ENCODE measurements at regions not wholly inside any gene's neighbourhood (a gene's known extent, or its start where the extent isn't known, plus 50 kb on each side); places are given as distances from the start of the nearest gene placed in this dataset.
"Not testable (repeated sequence)": the region's sequence is repeated elsewhere in the genome, so short reads cannot be mapped to it uniquely, and the experiment has no call there.

DNA sequence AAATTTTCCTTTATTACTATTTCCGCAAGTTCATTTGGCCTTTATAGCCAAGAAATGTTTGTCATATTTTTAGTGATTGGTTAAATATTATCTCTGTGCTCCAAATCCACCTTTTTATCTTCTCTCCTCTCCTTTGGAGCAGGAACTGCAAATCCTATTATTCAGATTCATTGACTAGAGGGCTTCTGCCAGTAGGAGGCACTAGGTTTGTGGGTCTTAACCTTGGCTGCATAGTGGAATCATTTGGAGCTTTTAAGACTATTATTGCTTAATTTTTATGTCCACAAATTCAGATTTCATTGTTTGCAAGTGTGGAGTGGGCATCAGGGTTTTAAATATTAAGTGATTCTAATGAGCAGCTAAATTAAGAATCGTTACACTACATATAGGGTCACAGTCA, 75.3 kb upstream of the SYT10 start:
- Histone ChIP-seq H3K4me2 (ENCODE audit: low read length) (no peak overlapping the region), H3K79me2 (ENCODE audit: insufficient read depth, low read length) (no peaks in the 10 kb centered on the region), H3K9ac (ENCODE audit: low read length) (no peak overlapping the region), H3K4me3 (ENCODE audit: insufficient read depth, low read depth, low read length) (no peak overlapping the region), H4K20me1 (ENCODE audit: insufficient read depth, low read length) (no peaks in the 10 kb centered on the region), H3K9me3 (ENCODE audit: insufficient read depth, low read depth, low read length) (peaks cover 4% of the 10 kb centered on the region), H3K27me3 (ENCODE audit: insufficient read depth, low read length) (no peaks in the 10 kb centered on the region), H3K4me1 (ENCODE audit: insufficient read depth, low read length) (no peaks in the 10 kb centered on the region), H3K27ac (ENCODE audit: low read depth, low read length) (no peak overlapping the region), H2AFZ (ENCODE audit: low read depth, low read length) (no peak overlapping the region), H3K36me3 (ENCODE audit: insufficient read depth, low read length) (no peaks in the 10 kb centered on the region)
- H3K4me3 Mint-ChIP-seq (ENCODE audit: unreplicated experiment), result no peak overlapping the region
- DNase-seq (ENCODE audit: low read depth) (no peak), FAIRE-seq (no peak)
- H3K27me3 Mint-ChIP-seq (ENCODE audit: low read depth, unreplicated experiment), result no peaks in the 10 kb centered on the region
- H3K27ac Mint-ChIP-seq (ENCODE audit: unreplicated experiment), result no peak overlapping the region
- H3K36me3 Mint-ChIP-seq (ENCODE audit: low read depth, unreplicated experiment), result no peaks in the 10 kb centered on the region
- no peaks in the 10 kb centered on the region for H3K4me1 Mint-ChIP-seq (ENCODE audit: low read depth, unreplicated experiment)
- H3K9me3 Mint-ChIP-seq (ENCODE audit: unreplicated experiment), result no peaks in the 10 kb centered on the region
- TF ChIP-seq EZH2 (IDR thresholded peaks at IDR 0.05; ENCODE audit: insufficient read depth, low read length), result no peak
- TF ChIP-seq, protein P1, sequence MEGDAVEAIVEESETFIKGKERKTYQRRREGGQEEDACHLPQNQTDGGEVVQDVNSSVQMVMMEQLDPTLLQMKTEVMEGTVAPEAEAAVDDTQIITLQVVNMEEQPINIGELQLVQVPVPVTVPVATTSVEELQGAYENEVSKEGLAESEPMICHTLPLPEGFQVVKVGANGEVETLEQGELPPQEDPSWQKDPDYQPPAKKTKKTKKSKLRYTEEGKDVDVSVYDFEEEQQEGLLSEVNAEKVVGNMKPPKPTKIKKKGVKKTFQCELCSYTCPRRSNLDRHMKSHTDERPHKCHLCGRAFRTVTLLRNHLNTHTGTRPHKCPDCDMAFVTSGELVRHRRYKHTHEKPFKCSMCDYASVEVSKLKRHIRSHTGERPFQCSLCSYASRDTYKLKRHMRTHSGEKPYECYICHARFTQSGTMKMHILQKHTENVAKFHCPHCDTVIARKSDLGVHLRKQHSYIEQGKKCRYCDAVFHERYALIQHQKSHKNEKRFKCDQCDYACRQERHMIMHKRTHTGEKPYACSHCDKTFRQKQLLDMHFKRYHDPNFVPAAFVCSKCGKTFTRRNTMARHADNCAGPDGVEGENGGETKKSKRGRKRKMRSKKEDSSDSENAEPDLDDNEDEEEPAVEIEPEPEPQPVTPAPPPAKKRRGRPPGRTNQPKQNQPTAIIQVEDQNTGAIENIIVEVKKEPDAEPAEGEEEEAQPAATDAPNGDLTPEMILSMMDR (IDR thresholded peaks at IDR 0.05; ENCODE audit: insufficient read depth, low read depth, low read length), result no peak

DNA sequence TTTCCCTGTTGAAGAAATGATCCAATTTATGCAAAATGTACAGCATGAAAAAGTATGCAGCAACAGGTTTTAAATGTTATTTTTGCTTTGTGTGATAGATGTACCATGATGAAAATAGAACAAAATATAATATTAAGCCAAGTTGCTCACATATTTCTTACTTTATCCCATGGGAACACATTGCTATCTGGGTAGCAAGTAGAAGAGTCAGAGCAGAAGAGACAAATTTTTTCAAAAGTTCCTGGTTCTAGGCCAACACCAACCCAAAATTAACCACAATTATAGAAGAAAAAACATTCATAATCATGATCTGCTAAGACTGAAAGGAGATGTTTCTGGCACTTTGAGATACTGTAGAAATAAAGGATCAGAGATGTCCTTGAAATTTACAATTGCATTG, 79.9 kb upstream of the SYT10 start:
- Histone ChIP-seq H3K27ac (ENCODE audit: low read depth, low read length) (no peak overlapping the region), H4K20me1 (ENCODE audit: insufficient read depth, low read length) (no peaks in the 10 kb centered on the region), H2AFZ (ENCODE audit: low read depth, low read length) (no peak overlapping the region)

DNA sequence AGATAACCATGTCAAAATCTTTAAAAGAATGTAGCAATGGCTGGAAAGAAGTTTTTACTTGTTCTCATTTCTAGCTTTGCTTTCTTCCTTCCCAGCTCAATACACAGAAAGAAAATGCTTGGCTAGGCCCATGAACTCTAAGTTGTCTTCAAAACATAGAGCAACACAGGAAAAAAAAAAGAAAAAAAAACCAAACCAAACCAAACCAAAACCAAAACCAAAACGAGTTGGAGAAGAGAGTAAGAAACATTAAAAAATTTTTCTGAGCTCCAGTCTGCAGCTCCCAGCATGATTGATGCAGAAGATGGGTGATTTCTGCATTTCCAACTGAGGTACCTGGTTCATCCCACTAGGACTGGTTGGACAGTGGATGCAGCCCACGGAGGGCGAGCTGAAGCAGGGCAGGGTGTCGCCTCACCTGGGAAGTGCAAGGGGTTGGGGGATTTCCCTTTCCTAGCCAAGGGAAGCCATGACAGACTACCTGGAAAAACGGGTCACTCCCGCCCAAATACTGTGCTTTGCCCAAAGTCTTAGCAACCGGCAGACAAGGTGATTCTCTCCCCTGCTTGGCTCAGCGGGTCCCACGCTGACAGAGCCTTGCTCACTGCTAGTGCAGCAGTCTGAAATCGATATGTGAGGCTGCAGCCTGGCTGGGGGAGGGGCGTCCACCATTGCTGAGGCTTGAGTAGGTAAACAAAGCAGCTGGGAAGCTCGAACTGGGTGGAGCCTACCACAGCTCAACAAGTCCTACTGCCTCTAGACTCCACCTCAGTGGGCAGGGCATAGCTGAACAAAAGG, 81.1 kb upstream of the SYT10 start:
- not testable (repeated sequence) for H3K27me3 Mint-ChIP-seq (ENCODE audit: low read depth, unreplicated experiment); H3K36me3 ChIP-seq (ENCODE audit: insufficient read depth, low read length); H3K9ac ChIP-seq (ENCODE audit: low read length); H3K4me1 Mint-ChIP-seq (ENCODE audit: low read depth, unreplicated experiment); H3K79me2 ChIP-seq (ENCODE audit: insufficient read depth, low read length); H3K27ac Mint-ChIP-seq (ENCODE audit: unreplicated experiment); DNase-seq (ENCODE audit: low read depth); H2AFZ ChIP-seq (ENCODE audit: low read depth, low read length); H4K20me1 ChIP-seq (ENCODE audit: insufficient read depth, low read length); H3K27ac ChIP-seq (ENCODE audit: low read depth, low read length); H3K9me3 Mint-ChIP-seq (ENCODE audit: unreplicated experiment); H3K4me3 ChIP-seq (ENCODE audit: insufficient read depth, low read depth, low read length); FAIRE-seq; H3K4me1 ChIP-seq (ENCODE audit: insufficient read depth, low read length); H3K4me3 Mint-ChIP-seq (ENCODE audit: unreplicated experiment); H3K27me3 ChIP-seq (ENCODE audit: insufficient read depth, low read length); H3K9me3 ChIP-seq (ENCODE audit: insufficient read depth, low read depth, low read length); H3K4me2 ChIP-seq (ENCODE audit: low read length); H3K36me3 Mint-ChIP-seq (ENCODE audit: low read depth, unreplicated experiment)

More for the DNA sequence above, 79.9 kb upstream of the SYT10 start:
- Mint-ChIP-seq H3K27ac (ENCODE audit: unreplicated experiment) (no peak overlapping the region), H3K9me3 (ENCODE audit: unreplicated experiment) (no peaks in the 10 kb centered on the region), H3K4me3 (ENCODE audit: unreplicated experiment) (no peak overlapping the region), H3K36me3 (ENCODE audit: low read depth, unreplicated experiment) (no peaks in the 10 kb centered on the region), H3K27me3 (ENCODE audit: low read depth, unreplicated experiment) (no peaks in the 10 kb centered on the region), H3K4me1 (ENCODE audit: low read depth, unreplicated experiment) (no peaks in the 10 kb centered on the region)
- no peak for FAIRE-seq
- Histone ChIP-seq H3K36me3 (ENCODE audit: insufficient read depth, low read length) (no peaks in the 10 kb centered on the region), H3K4me3 (ENCODE audit: insufficient read depth, low read depth, low read length) (no peak overlapping the region), H3K9me3 (ENCODE audit: insufficient read depth, low read depth, low read length) (peaks cover 4% of the 10 kb centered on the region), H3K27me3 (ENCODE audit: insufficient read depth, low read length) (no peaks in the 10 kb centered on the region), H3K4me2 (ENCODE audit: low read length) (no peak overlapping the region), H3K9ac (ENCODE audit: low read length) (no peak overlapping the region), H3K4me1 (ENCODE audit: insufficient read depth, low read length) (no peaks in the 10 kb centered on the region), H3K79me2 (ENCODE audit: insufficient read depth, low read length) (no peaks in the 10 kb centered on the region)
- DNase-seq (ENCODE audit: low read depth), result no peak
- TF ChIP-seq, protein P1 (IDR thresholded peaks at IDR 0.05; ENCODE audit: insufficient read depth, low read depth, low read length), result no peak
- TF ChIP-seq EZH2 (IDR thresholded peaks at IDR 0.05; ENCODE audit: insufficient read depth, low read length), result no peak

All from astrocyte (in vitro differentiated cells and primary cell).